A549 (cell line): ENCODE measurements at regions not wholly inside any gene's neighbourhood (a gene's known extent, or its start where the extent isn't known, plus 50 kb on each side); places are given as distances from the start of the nearest gene placed in this dataset.

ENCODE experiments used
- EHMT2 ChIP-seq: fragments of 200-600 bp; sonication (generic); IDR thresholded peaks from 2 replicates; pipeline ENCODE4 v1.6.1; 2016; ENCODE audit warnings: antibody characterized with exemption, low read depth, mild to moderate bottlenecking, moderate library complexity
- TF ChIP-seq, protein P1 (sequence below): fragments of >200 bp; sonication (Bioruptor Twin); formaldehyde crosslinking; IDR thresholded peaks from 3 replicates; pipeline ENCODE4 v1.5.1; 2016

GRCh38 chr2:144322379-144322778, 197.5 kb downstream of the ZEB2 start:
- TF ChIP-seq, protein P1, sequence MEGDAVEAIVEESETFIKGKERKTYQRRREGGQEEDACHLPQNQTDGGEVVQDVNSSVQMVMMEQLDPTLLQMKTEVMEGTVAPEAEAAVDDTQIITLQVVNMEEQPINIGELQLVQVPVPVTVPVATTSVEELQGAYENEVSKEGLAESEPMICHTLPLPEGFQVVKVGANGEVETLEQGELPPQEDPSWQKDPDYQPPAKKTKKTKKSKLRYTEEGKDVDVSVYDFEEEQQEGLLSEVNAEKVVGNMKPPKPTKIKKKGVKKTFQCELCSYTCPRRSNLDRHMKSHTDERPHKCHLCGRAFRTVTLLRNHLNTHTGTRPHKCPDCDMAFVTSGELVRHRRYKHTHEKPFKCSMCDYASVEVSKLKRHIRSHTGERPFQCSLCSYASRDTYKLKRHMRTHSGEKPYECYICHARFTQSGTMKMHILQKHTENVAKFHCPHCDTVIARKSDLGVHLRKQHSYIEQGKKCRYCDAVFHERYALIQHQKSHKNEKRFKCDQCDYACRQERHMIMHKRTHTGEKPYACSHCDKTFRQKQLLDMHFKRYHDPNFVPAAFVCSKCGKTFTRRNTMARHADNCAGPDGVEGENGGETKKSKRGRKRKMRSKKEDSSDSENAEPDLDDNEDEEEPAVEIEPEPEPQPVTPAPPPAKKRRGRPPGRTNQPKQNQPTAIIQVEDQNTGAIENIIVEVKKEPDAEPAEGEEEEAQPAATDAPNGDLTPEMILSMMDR: no peak
- TF ChIP-seq EHMT2: no peak
